ENCODE measurements at regions not wholly inside any gene's neighbourhood (a gene's known extent, or its start where the extent isn't known, plus 50 kb on each side); places are given as distances from the start of the nearest gene placed in this dataset.
"Not testable (repeated sequence)": the region's sequence is repeated elsewhere in the genome, so short reads cannot be mapped to it uniquely, and the experiment has no call there.

- no peak for DNase-seq
Measured at GRCh38 chr2:176826984-176827668, 385.5 kb upstream of the HNRNPA3 start.

GRCh38 chr2:176830362-176830761 is 382.2 kb upstream of the HNRNPA3 start:
- DNase-seq, result no peak

DNA sequence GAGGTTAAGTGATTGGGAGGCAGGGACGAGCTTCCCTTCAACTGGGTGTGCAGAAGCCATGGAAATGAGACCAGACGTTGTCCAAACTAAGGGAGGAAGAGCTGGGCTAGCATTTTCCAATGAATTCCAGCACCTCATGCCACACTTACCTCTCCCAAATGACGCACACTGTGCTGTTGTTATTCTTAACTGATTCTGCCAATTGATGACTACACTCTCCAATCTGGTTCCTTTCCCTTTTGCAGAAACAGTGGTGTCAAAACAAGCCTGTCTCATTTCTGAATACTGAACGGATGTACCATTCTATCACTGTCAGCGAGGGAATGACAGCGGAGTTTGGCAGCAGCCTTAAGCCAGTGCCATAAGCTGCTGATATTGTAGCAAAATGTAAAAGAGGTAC is 380.5 kb upstream of the HNRNPA3 start:
- no peak for DNase-seq

GRCh38 chr2:176833671-176834070 is 378.9 kb upstream of the HNRNPA3 start:
- DNase-seq, result no peak

GRCh38 chr2:176834226-176834625 is 378.4 kb upstream of the HNRNPA3 start:
- DNase-seq, result no peak

GRCh38 chr2:176843208-176843607 is 369.4 kb upstream of the HNRNPA3 start:
- no peak for DNase-seq

DNA sequence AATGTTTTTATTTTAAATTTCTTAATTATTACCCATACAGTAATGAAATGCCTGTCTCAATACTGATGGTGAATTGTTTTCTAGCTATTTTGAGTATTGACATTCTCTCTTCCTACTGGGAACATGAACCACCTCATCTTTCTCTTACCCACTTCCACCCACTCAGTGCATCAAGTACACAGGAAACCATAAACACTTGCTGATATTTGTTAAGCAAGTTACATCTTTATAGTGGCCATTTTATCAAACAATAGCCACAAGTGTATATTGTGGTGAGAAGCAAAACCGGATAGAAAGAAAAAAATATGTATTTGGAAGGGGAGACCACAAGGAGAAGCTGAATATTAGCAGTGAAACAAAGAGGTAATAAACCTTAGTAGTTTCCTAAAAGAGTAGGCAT is 368.1 kb upstream of the HNRNPA3 start:
- DNase-seq, result no peak

DNA sequence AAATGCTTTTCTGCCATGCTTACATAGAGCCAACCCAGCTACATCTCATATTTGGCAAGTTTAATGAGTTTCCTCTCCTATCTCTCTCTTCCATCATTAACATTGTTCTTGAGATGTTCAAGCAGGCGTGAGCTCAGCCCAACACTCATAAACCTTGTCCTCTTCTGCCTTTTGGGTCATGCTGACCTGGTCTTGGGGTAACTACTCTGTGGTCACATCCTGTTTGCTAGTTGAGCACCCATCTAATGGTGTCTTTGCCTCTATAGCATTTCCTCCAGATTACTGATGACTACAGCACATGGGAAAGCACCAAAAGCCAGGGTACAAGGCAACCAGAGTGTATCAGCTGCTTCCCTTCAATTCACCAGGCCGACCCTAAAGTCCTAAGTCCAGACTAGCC is 366.9 kb upstream of the HNRNPA3 start:
- DNase-seq, result no peak

- DNase-seq, result no peak
Measured at GRCh38 chr2:176847575-176847974, 365.0 kb upstream of the HNRNPA3 start.

- no peak for DNase-seq
Measured at GRCh38 chr2:176848844-176849243, 363.8 kb upstream of the HNRNPA3 start.

DNA sequence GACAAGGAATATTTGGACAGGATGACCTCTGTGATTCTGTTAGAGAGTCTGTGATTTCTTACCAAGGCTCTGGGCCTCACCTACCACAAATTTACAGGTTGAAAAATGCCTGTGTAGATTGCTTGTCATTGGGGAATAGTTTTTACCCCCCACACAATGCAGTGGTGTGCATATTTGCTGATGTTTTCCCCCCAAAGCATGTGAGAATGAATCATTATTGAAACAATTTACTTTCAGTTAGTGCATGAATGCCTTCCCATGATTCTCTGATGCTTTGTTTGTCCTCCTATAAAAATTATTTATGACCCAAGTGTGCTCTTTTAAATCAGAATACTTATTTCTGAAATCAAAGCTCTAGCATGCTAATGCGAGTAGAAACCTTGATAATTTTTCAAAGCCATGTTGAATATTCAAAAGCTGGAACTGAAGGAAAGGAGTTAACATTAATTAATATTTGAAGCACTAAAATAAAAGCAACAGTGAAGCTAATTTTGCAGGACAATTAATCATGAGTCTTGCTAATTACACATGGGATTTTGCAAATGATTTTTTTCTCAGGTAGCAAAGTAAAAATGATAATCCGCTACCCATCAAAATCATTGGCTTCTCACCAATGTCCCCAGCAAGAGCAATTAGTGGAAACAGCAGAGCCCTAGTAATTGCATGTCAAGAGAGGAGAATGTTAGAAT is 361.2 kb upstream of the HNRNPA3 start:
- DNase-seq, result no peak

- no peak for DNase-seq
Measured at GRCh38 chr2:176851889-176852483, 360.6 kb upstream of the HNRNPA3 start.

- DNase-seq, result no peak
Measured at GRCh38 chr2:176852667-176853066, 359.9 kb upstream of the HNRNPA3 start.

- no peak for DNase-seq
Measured at GRCh38 chr2:176854062-176854461, 358.5 kb upstream of the HNRNPA3 start.

DNA sequence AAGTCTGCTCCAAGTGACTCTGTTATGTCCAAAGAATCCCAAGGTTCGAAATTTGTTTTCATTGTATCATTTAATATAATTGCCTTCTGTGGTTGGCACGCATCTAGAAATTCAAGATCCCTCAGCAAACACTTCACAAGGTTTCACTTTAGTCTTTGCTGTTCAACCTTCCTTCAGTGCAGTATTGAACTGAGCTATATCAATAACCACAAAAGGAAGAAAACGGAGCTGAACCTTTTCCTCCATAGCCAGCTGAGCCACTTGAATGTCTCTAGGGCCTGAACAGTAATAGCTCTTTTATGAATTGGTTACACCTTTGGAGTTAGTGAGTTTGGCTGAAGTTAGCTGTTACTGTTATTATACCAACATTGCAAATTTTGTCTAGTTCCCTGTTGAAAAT is 357.7 kb upstream of the HNRNPA3 start:
- no peak for DNase-seq

DNA sequence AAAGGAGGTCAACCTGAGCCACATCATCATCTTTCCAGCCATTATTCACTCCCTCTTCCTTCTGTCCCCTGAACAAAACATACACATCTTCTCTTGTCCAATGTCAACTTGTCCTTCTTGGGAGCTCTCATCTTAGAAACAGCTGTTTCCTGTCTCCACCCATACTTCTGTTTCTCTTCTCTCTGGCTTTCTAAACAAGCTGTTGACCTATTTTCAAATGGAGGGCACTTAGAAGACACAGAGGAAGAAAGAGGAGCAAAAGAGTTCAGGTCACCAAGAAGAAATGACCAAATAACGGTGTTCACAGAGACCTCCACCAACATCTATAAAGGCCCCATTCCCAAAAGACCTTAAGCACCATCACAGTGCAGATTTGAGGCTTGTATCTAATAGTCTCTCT is 355.9 kb upstream of the HNRNPA3 start:
- DNase-seq, result no peak

- DNase-seq, result no peak
Measured at GRCh38 chr2:176865336-176865735, 347.3 kb upstream of the HNRNPA3 start.

- no peak for DNase-seq
Measured at GRCh38 chr2:176872406-176872805, 340.2 kb upstream of the HNRNPA3 start.

DNA sequence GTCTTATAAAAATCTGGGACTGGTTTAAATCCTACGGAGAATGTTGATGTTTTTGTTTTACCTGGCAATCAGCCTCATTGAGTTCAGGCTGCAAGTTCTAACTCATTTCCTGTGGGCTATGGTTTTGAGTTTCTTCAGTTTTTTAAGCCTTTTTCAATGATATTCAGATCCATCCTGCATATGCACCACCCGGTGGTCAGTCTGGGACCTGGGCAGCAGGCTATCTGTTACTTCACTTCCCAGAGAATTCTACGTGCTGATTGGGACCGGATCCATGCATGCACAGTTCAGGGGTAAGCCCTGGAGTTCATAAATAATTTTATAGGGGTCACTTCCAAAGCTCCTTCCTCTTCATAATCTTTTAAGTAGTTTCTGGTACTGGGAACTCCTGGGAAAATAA is 339.2 kb upstream of the HNRNPA3 start:
- no peak for DNase-seq

GRCh38 chr2:176876493-176877103 is 336.0 kb upstream of the HNRNPA3 start:
- DNase-seq, result no peak

DNA sequence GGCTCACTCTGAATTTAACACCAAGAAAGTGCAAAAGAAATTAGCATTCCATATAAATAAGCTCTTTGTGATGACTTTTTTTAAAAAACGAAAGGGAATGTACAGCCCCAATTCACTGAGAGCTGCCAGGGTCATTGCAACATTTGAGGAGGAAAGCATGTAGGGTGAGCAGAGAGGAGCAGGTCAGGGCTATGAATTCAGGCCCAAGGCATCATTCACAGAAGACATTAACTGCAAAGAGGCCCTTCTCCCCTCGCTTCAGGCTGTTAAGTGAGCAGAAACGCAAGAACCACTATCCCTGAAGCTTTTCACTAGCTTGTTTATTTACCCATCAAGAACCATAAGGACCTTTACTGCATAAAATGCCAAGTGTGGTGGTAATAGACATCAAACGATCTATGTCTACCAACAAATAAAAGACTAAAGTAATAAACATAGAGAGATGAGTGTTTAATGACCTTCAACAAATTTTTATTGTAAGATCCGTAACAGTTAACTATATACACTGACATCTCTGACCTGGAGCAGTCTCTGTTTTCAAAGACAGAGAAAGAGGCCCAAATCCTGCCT is 333.1 kb upstream of the HNRNPA3 start:
- DNase-seq, result no peak

GRCh38 chr2:176882045-176882444 is 330.5 kb upstream of the HNRNPA3 start:
- DNase-seq, result not testable (repeated sequence)

- no peak for DNase-seq
Measured at GRCh38 chr2:176885001-176885643, 327.5 kb upstream of the HNRNPA3 start.
